Activated T-cell treated with anti-CD3 and anti-CD28 coated beads, Interleukin-2, amount 50 U/mL, for 72 hours (primary cell): ENCODE measurements at regions not wholly inside any gene's neighbourhood (a gene's known extent, or its start where the extent isn't known, plus 50 kb on each side); places are given as distances from the start of the nearest gene placed in this dataset.
A peak's percentile ranks its signal among the peaks of the same experiment; 100 is the strongest.
"Not testable (repeated sequence)": the region's sequence is repeated elsewhere in the genome, so short reads cannot be mapped to it uniquely, and the experiment has no call there.

Experiments
- ATAC-seq, 2 donors: fragments of 150-1000 bp; cut with Tn5 transposase; replicated peaks in 1 of 2; 2 replicates each; pipeline ENCODE4 v1.10.0; 2021; ENCODE audit warnings: moderate library complexity in 2 of 2, mild to moderate bottlenecking in 1 of 2
- DNase-seq, 2 donors: peaks; one replicate each; pipeline ENCODE4 v3.0.0; 2021 to 2022; ENCODE audit warnings: mixed read lengths in 1 of 2
- H3K27ac Mint-ChIP-seq: one replicate; pipeline ENCODE4 v1.8.0; 2022; ENCODE audit warnings: mild to moderate bottlenecking, moderate library complexity, mixed read lengths
- H3K27me3 Mint-ChIP-seq: one replicate; pipeline ENCODE4 v1.8.0; 2022; ENCODE audit warnings: low read depth, mixed read lengths
- H3K36me3 Mint-ChIP-seq, 2 donors: one replicate each; pipeline ENCODE4 v1.8.0; 2022; ENCODE audit warnings: mixed read lengths in 2 of 2, mild to moderate bottlenecking in 1 of 2; ENCODE audit not compliant: insufficient read depth in 2 of 2
- H3K4me1 Mint-ChIP-seq: one replicate; pipeline ENCODE4 v1.8.0; 2022; ENCODE audit warnings: low read depth, mixed read lengths
- H3K4me3 Mint-ChIP-seq, 2 donors: one replicate each; pipeline ENCODE4 v1.8.0; 2022; ENCODE audit warnings: mild to moderate bottlenecking in 2 of 2, mixed read lengths in 2 of 2, moderate library complexity in 2 of 2
- H3K9me3 Mint-ChIP-seq, 2 donors: one replicate each; pipeline ENCODE4 v1.8.0; 2022; ENCODE audit warnings: mixed read lengths in 2 of 2

GRCh38 chr7:142628945-142629344 lies 120.3 kb upstream of the PRSS1 start:
- no peaks in the 10 kb centered on the region for H3K36me3 Mint-ChIP-seq
- H3K4me3 Mint-ChIP-seq, result no peak overlapping the region
- ATAC-seq, result no peak
- no peak for DNase-seq
- H3K27me3 Mint-ChIP-seq, result no peaks in the 10 kb centered on the region
- peaks cover 12% of the 10 kb centered on the region for H3K4me1 Mint-ChIP-seq
- H3K9me3 Mint-ChIP-seq, result no peaks in the 10 kb centered on the region
- no peak overlapping the region for H3K27ac Mint-ChIP-seq

GRCh38 chr7:142627223-142627622 lies 122.0 kb upstream of the PRSS1 start:
- not testable (repeated sequence) for H3K36me3 Mint-ChIP-seq, H3K4me1 Mint-ChIP-seq, DNase-seq, H3K27ac Mint-ChIP-seq, ATAC-seq, H3K27me3 Mint-ChIP-seq, H3K9me3 Mint-ChIP-seq
- H3K4me3 Mint-ChIP-seq, result peak overlapping the region; percentile 79 to 83

- Mint-ChIP-seq H3K4me3 (peak overlapping the region; percentile 79 to 83), H3K36me3 (no peaks in the 10 kb centered on the region), H3K9me3 (no peaks in the 10 kb centered on the region), H3K27me3 (no peaks in the 10 kb centered on the region), H3K27ac (peak overlapping the region; percentile 40), H3K4me1 (peaks cover 4% of the 10 kb centered on the region)
- peak; percentile 82 to 84 for ATAC-seq
- peak; percentile 73 to 77 for DNase-seq
These were observed 122.7 kb upstream of the PRSS1 start for GRCh38 chr7:142626420-142627035.

GRCh38 chr7:142625216-142625615 lies 124.1 kb upstream of the PRSS1 start:
- not testable (repeated sequence) for H3K36me3 Mint-ChIP-seq, H3K4me1 Mint-ChIP-seq, ATAC-seq, H3K27ac Mint-ChIP-seq, H3K9me3 Mint-ChIP-seq, DNase-seq, H3K27me3 Mint-ChIP-seq, H3K4me3 Mint-ChIP-seq

GRCh38 chr7:142620402-142620801 lies 128.9 kb upstream of the PRSS1 start:
- ATAC-seq, result no peak
- no peaks in the 10 kb centered on the region for H3K36me3 Mint-ChIP-seq
- peak overlapping the region; percentile 29 to 50 for H3K4me3 Mint-ChIP-seq
- DNase-seq, result no peak
- no peaks in the 10 kb centered on the region for H3K9me3 Mint-ChIP-seq
- peaks cover 21% of the 10 kb centered on the region for H3K4me1 Mint-ChIP-seq
- no peaks in the 10 kb centered on the region for H3K27me3 Mint-ChIP-seq
- H3K27ac Mint-ChIP-seq, result no peak overlapping the region

- H3K4me1 Mint-ChIP-seq, result peaks cover 27% of the 10 kb centered on the region
- H3K9me3 Mint-ChIP-seq, result no peaks in the 10 kb centered on the region
- ATAC-seq, result peak in 1 of 2 donors; percentile 38
- no peak overlapping the region for H3K27ac Mint-ChIP-seq
- no peaks in the 10 kb centered on the region for H3K27me3 Mint-ChIP-seq
- no peak for DNase-seq
- H3K36me3 Mint-ChIP-seq, result no peaks in the 10 kb centered on the region
- H3K4me3 Mint-ChIP-seq, result peak overlapping the region; percentile 42 to 67
These were observed 130.5 kb upstream of the PRSS1 start for GRCh38 chr7:142618655-142619351.

- Mint-ChIP-seq H3K36me3 (no peaks in the 10 kb centered on the region), H3K27me3 (no peaks in the 10 kb centered on the region), H3K4me3 (peak overlapping the region; percentile 58 to 67), H3K27ac (peak overlapping the region; percentile 70), H3K4me1 (peaks cover 37% of the 10 kb centered on the region), H3K9me3 (no peaks in the 10 kb centered on the region)
- DNase-seq (no peak), ATAC-seq (no peak)
These were observed 132.4 kb upstream of the PRSS1 start for GRCh38 chr7:142616842-142617241.

- peak overlapping the region; percentile 34 for H3K27ac Mint-ChIP-seq
- no peak for DNase-seq
- no peak for ATAC-seq
- no peaks in the 10 kb centered on the region for H3K27me3 Mint-ChIP-seq
- no peaks in the 10 kb centered on the region for H3K9me3 Mint-ChIP-seq
- H3K4me3 Mint-ChIP-seq, result peak overlapping the region; percentile 58 to 66
- H3K4me1 Mint-ChIP-seq, result peaks cover 37% of the 10 kb centered on the region
- H3K36me3 Mint-ChIP-seq, result no peaks in the 10 kb centered on the region
These were observed 133.1 kb upstream of the PRSS1 start for GRCh38 chr7:142616121-142616643.

GRCh38 chr7:142615508-142615907 lies 133.8 kb upstream of the PRSS1 start:
- peak in 1 of 2 donors; percentile 8 for DNase-seq
- H3K4me1 Mint-ChIP-seq, result peaks cover 41% of the 10 kb centered on the region
- ATAC-seq, result peak; percentile 40 to 47

GRCh38 chr7:142614116-142614515 lies 135.2 kb upstream of the PRSS1 start:
- no peak overlapping the region for H3K4me3 Mint-ChIP-seq
- H3K4me1 Mint-ChIP-seq, result peaks cover 51% of the 10 kb centered on the region
- no peaks in the 10 kb centered on the region for H3K9me3 Mint-ChIP-seq
- ATAC-seq (no peak), DNase-seq (no peak)
- H3K36me3 Mint-ChIP-seq, result no peaks in the 10 kb centered on the region
- no peaks in the 10 kb centered on the region for H3K27me3 Mint-ChIP-seq
- H3K27ac Mint-ChIP-seq, result no peak overlapping the region

More at GRCh38 chr7:142615508-142615907, 133.8 kb upstream of the PRSS1 start:
- peak overlapping the region; percentile 58 to 66 for H3K4me3 Mint-ChIP-seq
- H3K36me3 Mint-ChIP-seq, result no peaks in the 10 kb centered on the region
- H3K27ac Mint-ChIP-seq, result no peak overlapping the region
- H3K9me3 Mint-ChIP-seq, result no peaks in the 10 kb centered on the region
- H3K27me3 Mint-ChIP-seq, result no peaks in the 10 kb centered on the region

- Mint-ChIP-seq H3K27ac (no peak overlapping the region), H3K4me3 (no peak overlapping the region), H3K27me3 (no peaks in the 10 kb centered on the region), H3K4me1 (peaks cover 58% of the 10 kb centered on the region), H3K36me3 (no peaks in the 10 kb centered on the region), H3K9me3 (no peaks in the 10 kb centered on the region)
- ATAC-seq (peak; percentile 59 to 68), DNase-seq (no peak)
These were observed 136.9 kb upstream of the PRSS1 start for GRCh38 chr7:142612237-142612881.

- Mint-ChIP-seq H3K4me3 (no peak overlapping the region), H3K4me1 (peaks cover 56% of the 10 kb centered on the region), H3K27me3 (no peaks in the 10 kb centered on the region), H3K27ac (peak overlapping the region; percentile 60), H3K36me3 (no peaks in the 10 kb centered on the region), H3K9me3 (no peaks in the 10 kb centered on the region)
- peak in 1 of 2 donors; percentile 33 for ATAC-seq
- no peak for DNase-seq
These were observed 137.6 kb upstream of the PRSS1 start for GRCh38 chr7:142611566-142612236.
